Midbrain (tissue), 1 donor: ENCODE measurements at regions not wholly inside any gene's neighbourhood (a gene's known extent, or its start where the extent isn't known, plus 50 kb on each side); places are given as distances from the start of the nearest gene placed in this dataset.
"Not testable (repeated sequence)": the region's sequence is repeated elsewhere in the genome, so short reads cannot be mapped to it uniquely, and the experiment has no call there.

Source experiments
- DNase-seq: peaks from one replicate; lab custom pipeline; 2025; lab: John Stamatoyannopoulos, UW

DNA sequence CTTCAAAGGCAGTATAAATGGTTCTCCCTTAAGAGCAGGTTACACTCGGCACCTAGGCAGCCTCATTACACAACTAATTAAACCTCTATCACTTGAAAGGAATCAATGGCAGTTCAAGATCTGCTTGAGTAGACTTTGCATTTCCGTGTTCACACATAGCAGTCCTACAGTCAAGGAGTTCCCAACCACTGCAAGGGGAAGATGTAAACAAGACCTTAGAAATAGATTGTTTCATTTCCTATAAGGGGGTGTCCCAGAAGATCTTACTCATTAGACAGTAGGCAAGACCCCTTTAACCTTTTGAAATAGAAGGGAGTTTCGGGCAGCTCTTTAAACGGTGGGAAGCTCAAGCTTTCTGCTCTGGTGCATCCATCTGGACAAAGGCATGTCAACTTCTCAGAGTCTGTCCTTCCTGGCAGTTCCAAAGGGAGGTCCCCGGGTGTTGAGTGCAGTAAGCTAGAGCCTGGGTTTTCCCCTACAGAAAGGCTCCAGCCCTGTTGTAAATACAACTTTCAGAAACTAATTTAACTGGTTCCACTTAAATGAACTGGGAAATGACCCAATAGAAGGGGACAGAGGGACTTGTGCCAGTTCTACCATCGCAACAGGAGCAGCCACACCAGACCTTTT lies 150.8 kb downstream of the RBMX2 start:
- DNase-seq: no peak

- DNase-seq: no peak
These were observed 153.6 kb downstream of the RBMX2 start for GRCh38 chrX:130555341-130555740.

- no peak for DNase-seq
These were observed 154.0 kb downstream of the RBMX2 start for GRCh38 chrX:130555757-130556156.

DNA sequence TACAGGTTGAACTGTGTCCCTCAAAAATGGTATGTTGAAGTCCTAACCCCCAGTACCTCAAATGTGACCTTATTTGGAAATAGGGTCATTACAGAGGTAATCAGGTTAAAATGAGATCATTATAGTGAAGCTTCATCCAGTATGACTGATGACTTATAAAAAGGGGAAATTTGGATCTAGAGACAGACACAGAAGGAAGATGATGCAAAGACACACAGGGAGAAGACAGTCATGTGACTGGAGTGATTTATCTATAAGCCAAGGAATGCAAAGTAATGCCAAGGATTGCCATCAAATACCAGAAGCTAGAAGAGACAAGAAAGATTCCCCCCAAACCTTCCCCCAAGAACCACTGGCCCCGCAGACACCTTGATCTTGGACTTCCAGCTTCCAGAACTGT lies 155.2 kb downstream of the RBMX2 start:
- no peak for DNase-seq

- DNase-seq: no peak
These were observed 158.8 kb downstream of the RBMX2 start for GRCh38 chrX:130560544-130560943.

- DNase-seq: no peak
These were observed 160.1 kb downstream of the RBMX2 start for GRCh38 chrX:130561930-130562329.

DNA sequence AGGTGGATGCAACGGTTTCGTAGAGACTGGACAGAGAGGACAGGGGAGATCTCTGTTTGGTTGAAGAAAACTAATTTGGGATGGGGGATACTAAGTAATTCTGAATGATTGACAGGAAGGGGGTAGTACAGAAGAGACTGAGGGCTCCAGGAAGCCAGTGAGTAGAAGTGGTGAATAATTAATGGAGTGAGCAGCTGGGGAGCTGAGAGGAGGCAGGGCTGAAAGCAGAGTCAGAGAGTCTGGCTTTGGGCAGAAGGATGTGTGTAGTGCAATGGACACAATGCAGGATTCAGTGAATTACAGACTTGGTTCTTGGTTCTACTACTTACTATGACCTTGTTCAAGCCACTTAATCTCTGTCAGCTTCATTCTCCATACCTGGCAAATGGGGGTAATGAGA lies 161.7 kb downstream of the RBMX2 start:
- DNase-seq: no peak

- DNase-seq: no peak
These were observed 164.4 kb downstream of the RBMX2 start for GRCh38 chrX:130566028-130566683.

DNA sequence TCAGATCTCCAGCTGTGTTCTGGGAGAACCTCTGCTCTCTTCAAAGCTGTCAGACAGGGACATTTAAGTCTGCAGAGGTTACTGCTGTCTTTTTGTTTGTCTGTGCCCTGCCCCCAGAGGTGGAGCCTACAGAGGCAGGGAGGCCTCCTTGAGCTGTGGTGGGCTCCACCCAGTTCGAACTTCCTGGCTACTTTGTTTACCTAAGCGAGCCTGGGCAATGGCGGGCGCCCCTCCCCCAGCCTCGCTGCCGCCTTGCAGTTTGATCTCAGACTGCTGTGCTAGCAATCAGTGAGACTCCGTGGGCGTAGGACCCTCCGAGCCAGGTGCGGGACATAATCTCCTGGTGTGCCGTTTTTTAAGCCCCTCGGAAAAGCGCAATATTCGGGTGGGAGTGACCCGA lies 171.2 kb downstream of the RBMX2 start:
- not testable (repeated sequence) for DNase-seq
